GM23338 (cell line): ENCODE measurements at regions not wholly inside any gene's neighbourhood (a gene's known extent, or its start where the extent isn't known, plus 50 kb on each side); places are given as distances from the start of the nearest gene placed in this dataset.

Source experiments
- ATAC-seq: fragments of 200-7000 bp; cut with Tn5 transposase; 3 replicates; pipeline ENCODE4 v1.9.1; 2020
- DNase-seq: peaks from one replicate; pipeline ENCODE4 v3.0.0-alpha.2; 2015; ENCODE audit warnings: low spot score
- H2AFZ ChIP-seq: fragments of 200-600 bp; sonication (generic); 2 replicates; pipeline ENCODE4 v1.8.0; 2016; ENCODE audit warnings: antibody characterized with exemption, mild to moderate bottlenecking, moderate library complexity
- H3F3A ChIP-seq: fragments of 200-600 bp; sonication (generic); replicated peaks from 2 replicates; pipeline ENCODE4 v1.8.0; 2017; ENCODE audit warnings: antibody characterized with exemption, mixed run types, low read depth
- H3K27ac ChIP-seq: fragments of 200-600 bp; sonication (generic); 2 replicates; pipeline ENCODE4 v1.6.1; 2016; ENCODE audit warnings: low read depth
- H3K27me3 ChIP-seq: fragments of 200-600 bp; sonication (generic); 2 replicates; pipeline ENCODE4 v1.8.0; 2016; ENCODE audit warnings: mild to moderate bottlenecking, mixed run types, moderate library complexity; ENCODE audit not compliant: insufficient read depth
- H3K36me3 ChIP-seq: fragments of 200-600 bp; sonication (generic); 2 replicates; pipeline ENCODE4 v1.8.0; 2016; ENCODE audit warnings: mild to moderate bottlenecking; ENCODE audit not compliant: insufficient read depth
- H3K4me1 ChIP-seq: fragments of 200-600 bp; sonication (generic); 2 replicates; pipeline ENCODE4 v1.8.0; 2016; ENCODE audit warnings: mild to moderate bottlenecking, moderate library complexity; ENCODE audit not compliant: insufficient read depth
- H3K4me2 ChIP-seq: fragments of 200-600 bp; sonication (generic); 2 replicates; pipeline ENCODE4 v1.7.1; 2017; ENCODE audit warnings: mixed run types
- H3K4me3 ChIP-seq: fragments of 200-600 bp; sonication (generic); 2 replicates; pipeline ENCODE4 v1.6.1; 2016; ENCODE audit warnings: mixed run types
- H3K79me2 ChIP-seq: fragments of 200-600 bp; sonication (generic); replicated peaks from 2 replicates; pipeline ENCODE4 v1.8.0; 2017; ENCODE audit warnings: mild to moderate bottlenecking; ENCODE audit not compliant: insufficient read depth
- H3K9me2 ChIP-seq: fragments of 200-600 bp; sonication (generic); 2 replicates; pipeline ENCODE4 v1.8.0; 2017; ENCODE audit not compliant: insufficient read depth
- H4K20me1 ChIP-seq: fragments of 200-600 bp; sonication (generic); replicated peaks from 2 replicates; pipeline ENCODE4 v1.8.0; 2017; ENCODE audit warnings: mild to moderate bottlenecking; ENCODE audit not compliant: insufficient read depth
- H3K27ac Mint-ChIP-seq: 2 replicates; pipeline ENCODE4 v1.8.0; 2020; ENCODE audit warnings: inconsistent platforms, mild to moderate bottlenecking, moderate library complexity, mixed read lengths
- H3K27me3 Mint-ChIP-seq: 3 replicates; pipeline ENCODE4 v1.8.0; 2022; ENCODE audit warnings: low read depth, mild to moderate bottlenecking, moderate library complexity, mixed read lengths, inconsistent platforms; ENCODE audit not compliant: insufficient read depth, poor library complexity
- H3K36me3 Mint-ChIP-seq: 3 replicates; pipeline ENCODE4 v1.8.0; 2021; ENCODE audit warnings: low read depth, mild to moderate bottlenecking, inconsistent platforms, moderate library complexity, mixed read lengths
- H3K4me1 Mint-ChIP-seq: 3 replicates; pipeline ENCODE4 v1.8.0; 2020; ENCODE audit warnings: mild to moderate bottlenecking, inconsistent platforms, mixed read lengths
- H3K4me3 Mint-ChIP-seq: 3 replicates; pipeline ENCODE4 v1.8.0; 2021; ENCODE audit warnings: moderate library complexity, mild to moderate bottlenecking, inconsistent platforms, mixed read lengths
- H3K9me3 Mint-ChIP-seq: 3 replicates; pipeline ENCODE4 v1.8.0; 2020; ENCODE audit warnings: moderate library complexity, mild to moderate bottlenecking, inconsistent platforms, mixed read lengths
- NANOG ChIP-seq: IDR thresholded peaks from 2 replicates; pipeline ENCODE4 v1.6.1; 2016; ENCODE audit warnings: antibody characterized with exemption, borderline replicate concordance
- POLR2AphosphoS5 ChIP-seq: IDR thresholded peaks from 2 replicates; pipeline ENCODE4 v1.6.1; 2016; ENCODE audit warnings: antibody characterized with exemption, low read depth
- STAT1 ChIP-seq: IDR thresholded peaks from one replicate; pipeline ENCODE4 v1.6.1; 2016; ENCODE audit warnings: antibody characterized with exemption; ENCODE audit not compliant: unreplicated experiment
- ZNF114 ChIP-seq: fragments of 250-450 bp; sonication (Bioruptor Pico); IDR thresholded peaks from 2 replicates; pipeline ENCODE4 v1.5.0; 2020; ENCODE audit warnings: mild to moderate bottlenecking, moderate library complexity
- TF ChIP-seq, protein P1 (sequence below): fragments of 250-450 bp; sonication (Bioruptor Pico); IDR thresholded peaks from 2 replicates; pipeline ENCODE4 v1.5.0; 2020; ENCODE audit warnings: mild to moderate bottlenecking, moderate library complexity
- TF ChIP-seq, protein P2 (sequence below), 2 experiments: fragments of 200-600 bp in 1 of 2; sonication (generic) in 1 of 2; conservative IDR thresholded peaks; 2 replicates each; pipeline versions ENCODE4 v1.5.1 to v1.6.1; 2016 to 2017; ENCODE audit warnings: antibody characterized with exemption in 2 of 2, low read depth in 2 of 2, mild to moderate bottlenecking in 2 of 2, moderate library complexity in 1 of 2

DNA sequence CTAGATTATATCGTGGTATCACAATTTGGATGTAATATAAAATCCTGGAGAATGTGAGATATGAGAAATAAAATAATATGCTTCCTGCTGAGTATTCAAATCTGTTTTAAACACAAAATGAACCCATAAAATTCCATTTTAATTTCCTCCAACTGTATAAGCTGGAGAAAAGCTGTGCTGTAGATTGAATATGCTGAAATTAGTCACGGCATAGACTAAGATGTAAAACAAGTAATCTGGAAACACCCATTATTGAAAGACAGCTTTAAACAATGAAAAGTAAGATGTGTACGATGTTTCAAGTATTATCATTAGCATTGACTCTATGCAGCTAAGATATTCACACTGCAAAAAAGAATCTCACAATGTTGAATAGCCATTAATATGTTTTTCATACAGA is 403.4 kb upstream of the BRINP3 start:
- ATAC-seq: no peak
- H3K27me3 Mint-ChIP-seq: no peaks in the 10 kb centered on the region
- Histone ChIP-seq H4K20me1 (no peaks in the 10 kb centered on the region), H3K4me1 (no peaks in the 10 kb centered on the region), H3K9me2 (no peaks in the 10 kb centered on the region), H3F3A (no peaks in the 10 kb centered on the region), H3K4me2 (no peak overlapping the region), H2AFZ (no peak overlapping the region), H3K27ac (no peak overlapping the region), H3K36me3 (no peaks in the 10 kb centered on the region), H3K27me3 (no peaks in the 10 kb centered on the region), H3K4me3 (no peak overlapping the region), H3K79me2 (no peaks in the 10 kb centered on the region)
- no peaks in the 10 kb centered on the region for H3K36me3 Mint-ChIP-seq
- no peak overlapping the region for H3K4me3 Mint-ChIP-seq
- no peaks in the 10 kb centered on the region for H3K9me3 Mint-ChIP-seq
- H3K4me1 Mint-ChIP-seq: no peaks in the 10 kb centered on the region
- TF ChIP-seq, protein P1, sequence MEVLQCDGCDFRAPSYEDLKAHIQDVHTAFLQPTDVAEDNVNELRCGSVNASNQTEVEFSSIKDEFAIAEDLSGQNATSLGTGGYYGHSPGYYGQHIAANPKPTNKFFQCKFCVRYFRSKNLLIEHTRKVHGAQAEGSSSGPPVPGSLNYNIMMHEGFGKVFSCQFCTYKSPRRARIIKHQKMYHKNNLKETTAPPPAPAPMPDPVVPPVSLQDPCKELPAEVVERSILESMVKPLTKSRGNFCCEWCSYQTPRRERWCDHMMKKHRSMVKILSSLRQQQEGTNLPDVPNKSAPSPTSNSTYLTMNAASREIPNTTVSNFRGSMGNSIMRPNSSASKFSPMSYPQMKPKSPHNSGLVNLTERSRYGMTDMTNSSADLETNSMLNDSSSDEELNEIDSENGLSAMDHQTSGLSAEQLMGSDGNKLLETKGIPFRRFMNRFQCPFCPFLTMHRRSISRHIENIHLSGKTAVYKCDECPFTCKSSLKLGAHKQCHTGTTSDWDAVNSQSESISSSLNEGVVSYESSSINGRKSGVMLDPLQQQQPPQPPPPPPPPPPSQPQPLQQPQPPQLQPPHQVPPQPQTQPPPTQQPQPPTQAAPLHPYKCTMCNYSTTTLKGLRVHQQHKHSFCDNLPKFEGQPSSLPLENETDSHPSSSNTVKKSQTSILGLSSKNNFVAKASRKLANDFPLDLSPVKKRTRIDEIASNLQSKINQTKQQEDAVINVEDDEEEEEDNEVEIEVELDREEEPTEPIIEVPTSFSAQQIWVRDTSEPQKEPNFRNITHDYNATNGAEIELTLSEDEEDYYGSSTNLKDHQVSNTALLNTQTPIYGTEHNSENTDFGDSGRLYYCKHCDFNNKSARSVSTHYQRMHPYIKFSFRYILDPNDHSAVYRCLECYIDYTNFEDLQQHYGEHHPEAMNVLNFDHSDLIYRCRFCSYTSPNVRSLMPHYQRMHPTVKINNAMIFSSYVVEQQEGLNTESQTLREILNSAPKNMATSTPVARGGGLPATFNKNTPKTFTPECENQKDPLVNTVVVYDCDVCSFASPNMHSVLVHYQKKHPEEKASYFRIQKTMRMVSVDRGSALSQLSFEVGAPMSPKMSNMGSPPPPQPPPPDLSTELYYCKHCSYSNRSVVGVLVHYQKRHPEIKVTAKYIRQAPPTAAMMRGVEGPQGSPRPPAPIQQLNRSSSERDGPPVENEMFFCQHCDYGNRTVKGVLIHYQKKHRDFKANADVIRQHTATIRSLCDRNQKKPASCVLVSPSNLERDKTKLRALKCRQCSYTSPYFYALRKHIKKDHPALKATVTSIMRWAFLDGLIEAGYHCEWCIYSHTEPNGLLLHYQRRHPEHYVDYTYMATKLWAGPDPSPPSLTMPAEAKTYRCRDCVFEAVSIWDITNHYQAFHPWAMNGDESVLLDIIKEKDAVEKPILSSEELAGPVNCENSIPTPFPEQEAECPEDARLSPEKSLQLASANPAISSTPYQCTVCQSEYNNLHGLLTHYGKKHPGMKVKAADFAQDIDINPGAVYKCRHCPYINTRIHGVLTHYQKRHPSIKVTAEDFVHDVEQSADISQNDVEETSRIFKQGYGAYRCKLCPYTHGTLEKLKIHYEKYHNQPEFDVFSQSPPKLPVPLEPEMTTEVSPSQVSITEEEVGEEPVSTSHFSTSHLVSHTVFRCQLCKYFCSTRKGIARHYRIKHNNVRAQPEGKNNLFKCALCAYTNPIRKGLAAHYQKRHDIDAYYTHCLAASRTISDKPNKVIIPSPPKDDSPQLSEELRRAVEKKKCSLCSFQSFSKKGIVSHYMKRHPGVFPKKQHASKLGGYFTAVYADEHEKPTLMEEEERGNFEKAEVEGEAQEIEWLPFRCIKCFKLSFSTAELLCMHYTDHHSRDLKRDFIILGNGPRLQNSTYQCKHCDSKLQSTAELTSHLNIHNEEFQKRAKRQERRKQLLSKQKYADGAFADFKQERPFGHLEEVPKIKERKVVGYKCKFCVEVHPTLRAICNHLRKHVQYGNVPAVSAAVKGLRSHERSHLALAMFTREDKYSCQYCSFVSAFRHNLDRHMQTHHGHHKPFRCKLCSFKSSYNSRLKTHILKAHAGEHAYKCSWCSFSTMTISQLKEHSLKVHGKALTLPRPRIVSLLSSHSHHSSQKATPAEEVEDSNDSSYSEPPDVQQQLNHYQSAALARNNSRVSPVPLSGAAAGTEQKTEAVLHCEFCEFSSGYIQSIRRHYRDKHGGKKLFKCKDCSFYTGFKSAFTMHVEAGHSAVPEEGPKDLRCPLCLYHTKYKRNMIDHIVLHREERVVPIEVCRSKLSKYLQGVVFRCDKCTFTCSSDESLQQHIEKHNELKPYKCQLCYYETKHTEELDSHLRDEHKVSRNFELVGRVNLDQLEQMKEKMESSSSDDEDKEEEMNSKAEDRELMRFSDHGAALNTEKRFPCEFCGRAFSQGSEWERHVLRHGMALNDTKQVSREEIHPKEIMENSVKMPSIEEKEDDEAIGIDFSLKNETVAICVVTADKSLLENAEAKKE (CRISPR knock-in tag): no peak
- TF ChIP-seq, protein P2, sequence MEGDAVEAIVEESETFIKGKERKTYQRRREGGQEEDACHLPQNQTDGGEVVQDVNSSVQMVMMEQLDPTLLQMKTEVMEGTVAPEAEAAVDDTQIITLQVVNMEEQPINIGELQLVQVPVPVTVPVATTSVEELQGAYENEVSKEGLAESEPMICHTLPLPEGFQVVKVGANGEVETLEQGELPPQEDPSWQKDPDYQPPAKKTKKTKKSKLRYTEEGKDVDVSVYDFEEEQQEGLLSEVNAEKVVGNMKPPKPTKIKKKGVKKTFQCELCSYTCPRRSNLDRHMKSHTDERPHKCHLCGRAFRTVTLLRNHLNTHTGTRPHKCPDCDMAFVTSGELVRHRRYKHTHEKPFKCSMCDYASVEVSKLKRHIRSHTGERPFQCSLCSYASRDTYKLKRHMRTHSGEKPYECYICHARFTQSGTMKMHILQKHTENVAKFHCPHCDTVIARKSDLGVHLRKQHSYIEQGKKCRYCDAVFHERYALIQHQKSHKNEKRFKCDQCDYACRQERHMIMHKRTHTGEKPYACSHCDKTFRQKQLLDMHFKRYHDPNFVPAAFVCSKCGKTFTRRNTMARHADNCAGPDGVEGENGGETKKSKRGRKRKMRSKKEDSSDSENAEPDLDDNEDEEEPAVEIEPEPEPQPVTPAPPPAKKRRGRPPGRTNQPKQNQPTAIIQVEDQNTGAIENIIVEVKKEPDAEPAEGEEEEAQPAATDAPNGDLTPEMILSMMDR (conservative IDR thresholded peaks at IDR 0.05; ENCODE audit: low read depth in 2 of 2): no peak
- TF ChIP-seq STAT1 (no peak), ZNF114 (CRISPR knock-in tag) (no peak), POLR2AphosphoS5 (no peak), NANOG (no peak)
- no peak overlapping the region for H3K27ac Mint-ChIP-seq
- no peak for DNase-seq
